H1 (cell line): ENCODE measurements at regions not wholly inside any gene's neighbourhood (a gene's known extent, or its start where the extent isn't known, plus 50 kb on each side); places are given as distances from the start of the nearest gene placed in this dataset.

ENCODE experiments used
- EGR1 ChIP-seq: IDR thresholded peaks from 2 replicates; pipeline ENCODE4 v1.6.1; 2011; ENCODE audit warnings: low read depth, low read length, borderline replicate concordance
- FOSL1 ChIP-seq: IDR thresholded peaks from 2 replicates; pipeline ENCODE4 v1.6.1; 2011; ENCODE audit warnings: mild to moderate bottlenecking, low read depth, low read length, moderate library complexity; ENCODE audit not compliant: insufficient read depth
- SUZ12 ChIP-seq: fragments of 200-600 bp; sonication (generic); IDR thresholded peaks from 2 replicates; pipeline ENCODE4 v1.6.1; 2012; ENCODE audit warnings: mild to moderate bottlenecking, inconsistent platforms, low read length, moderate library complexity, mixed read lengths

- no peak for TF ChIP-seq EGR1
- TF ChIP-seq FOSL1 = no peak
- no peak for TF ChIP-seq SUZ12
Observed at GRCh38 chr15:62456011-62456920, 291.2 kb upstream of the C2CD4B start (continued).
